GM21367 (cell line): ENCODE measurements at regions not wholly inside any gene's neighbourhood (a gene's known extent, or its start where the extent isn't known, plus 50 kb on each side); places are given as distances from the start of the nearest gene placed in this dataset.

ENCODE experiments used
- ATAC-seq: cut with Tn5 transposase; IDR thresholded peaks from one replicate; pipeline ENCODE4 v1.9.1; 2021; ENCODE audit not compliant: unreplicated experiment

DNA sequence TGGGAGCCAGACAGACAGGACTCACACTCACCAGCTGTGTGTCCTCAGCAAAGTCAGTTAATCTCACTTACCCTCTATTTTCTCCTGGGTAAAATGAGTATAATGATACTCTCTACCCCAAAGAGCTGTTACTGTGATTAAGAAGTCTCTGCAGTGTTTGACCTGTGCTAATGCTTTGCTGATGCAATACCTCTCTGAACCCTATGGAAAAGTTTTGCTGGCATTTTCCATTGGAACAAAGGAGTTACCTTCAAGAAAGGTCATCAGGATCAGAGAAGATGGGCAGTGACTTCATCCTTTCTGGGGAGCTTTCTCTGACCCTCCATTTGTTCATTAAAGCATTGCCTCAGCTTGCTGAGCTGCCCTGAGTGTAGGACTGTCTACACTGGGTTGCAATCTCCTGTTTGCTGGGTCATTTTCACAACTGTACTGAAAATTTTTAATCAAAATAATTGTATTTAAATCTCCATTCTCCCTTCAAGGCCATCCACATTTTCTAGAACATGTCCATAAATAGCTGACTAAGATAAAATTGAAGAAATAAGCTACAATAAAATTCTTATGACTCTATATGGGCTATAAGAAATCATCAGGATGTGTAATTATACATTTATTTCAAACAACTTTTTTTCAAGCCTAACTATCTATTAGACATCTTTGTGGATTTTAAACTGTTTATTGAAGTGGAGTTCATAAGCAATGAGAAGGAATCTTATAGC is 272.8 kb upstream of the CPEB2 start:
- no peak for ATAC-seq

- ATAC-seq = no peak
Measured at GRCh38 chr4:14742054-14742453, 260.2 kb upstream of the CPEB2 start.

DNA sequence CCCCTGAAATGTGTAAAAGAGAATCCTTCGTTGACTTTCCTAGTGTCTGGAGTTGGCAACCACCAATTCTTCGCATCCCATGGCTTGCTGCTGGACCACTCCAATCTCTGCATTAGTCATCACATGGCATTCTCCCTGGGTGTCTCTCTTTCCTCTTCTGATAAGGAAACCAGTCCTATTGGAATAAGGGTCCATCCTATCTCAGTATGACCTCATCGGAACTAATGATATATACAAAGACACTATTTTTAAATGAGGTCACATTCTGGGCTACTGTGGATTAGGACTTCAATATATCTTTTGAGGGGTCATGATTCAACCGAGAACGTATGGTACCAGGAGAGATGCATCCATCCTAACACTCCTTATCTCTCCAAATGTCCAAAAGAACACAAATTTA is 259.1 kb upstream of the CPEB2 start:
- no peak for ATAC-seq

- ATAC-seq = no peak
Measured at GRCh38 chr4:14743601-14744000, 258.7 kb upstream of the CPEB2 start.

DNA sequence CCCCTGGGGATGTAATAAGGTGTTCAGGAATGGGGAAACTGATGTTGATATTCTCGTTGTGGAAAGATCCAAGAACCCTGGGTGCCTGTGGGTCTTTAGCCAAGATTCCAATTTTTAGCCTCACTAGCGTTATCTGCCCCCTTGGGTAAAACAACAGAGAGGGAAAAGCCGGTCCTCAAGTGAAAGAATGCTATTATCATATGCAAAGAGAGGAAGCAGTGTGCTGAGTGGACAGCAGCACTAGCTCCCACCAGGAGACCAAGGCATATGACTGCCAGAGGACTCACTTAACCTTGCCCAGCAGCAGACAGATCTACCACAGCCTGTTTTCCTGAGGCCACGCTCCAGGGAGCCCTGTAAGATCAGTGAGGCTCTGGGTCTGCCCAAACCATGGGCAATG is 257.9 kb upstream of the CPEB2 start:
- ATAC-seq = no peak

DNA sequence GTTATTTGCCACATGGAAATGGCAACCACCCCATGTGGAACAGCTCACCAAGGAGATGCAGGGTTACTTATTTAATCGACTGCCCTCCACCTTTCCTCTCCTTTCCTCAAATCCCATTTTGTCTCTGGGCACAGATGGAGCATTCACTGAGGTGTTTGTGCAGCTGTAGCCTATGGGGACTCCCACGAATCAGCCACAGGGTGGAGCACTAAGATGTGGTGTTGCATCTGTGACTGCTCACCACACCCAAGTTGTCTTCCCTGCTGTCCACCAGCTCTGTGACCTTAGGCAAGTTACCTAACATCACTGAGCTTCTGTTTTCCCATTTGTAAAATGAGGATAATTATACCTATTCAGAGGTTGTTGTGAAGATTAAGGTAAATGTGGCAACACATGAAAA is 252.4 kb upstream of the CPEB2 start:
- ATAC-seq = no peak

- ATAC-seq = no peak
Measured at GRCh38 chr4:14752341-14753046, 249.8 kb upstream of the CPEB2 start.

GRCh38 chr4:14767142-14767541 is 235.1 kb upstream of the CPEB2 start:
- peak; percentile 64 for ATAC-seq

DNA sequence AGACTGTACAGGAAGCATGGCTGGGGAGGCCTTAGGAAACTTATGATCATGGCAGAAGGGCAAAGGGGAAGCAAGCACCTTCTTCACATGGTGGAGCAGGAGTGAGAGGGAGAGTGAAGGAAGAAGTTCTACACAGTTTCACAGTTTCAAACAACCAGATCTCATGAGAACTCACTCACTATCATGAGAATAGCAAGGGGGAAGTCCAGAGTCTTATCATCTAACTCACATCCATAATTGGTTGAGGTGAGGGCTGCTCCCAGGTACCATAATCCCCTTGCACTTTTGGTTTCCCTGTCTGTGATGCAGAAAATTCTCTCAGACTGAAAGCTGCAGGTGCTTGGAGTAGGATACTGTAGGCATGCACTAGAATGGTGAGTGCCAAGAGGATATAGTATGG is 233.8 kb upstream of the CPEB2 start:
- ATAC-seq = no peak

DNA sequence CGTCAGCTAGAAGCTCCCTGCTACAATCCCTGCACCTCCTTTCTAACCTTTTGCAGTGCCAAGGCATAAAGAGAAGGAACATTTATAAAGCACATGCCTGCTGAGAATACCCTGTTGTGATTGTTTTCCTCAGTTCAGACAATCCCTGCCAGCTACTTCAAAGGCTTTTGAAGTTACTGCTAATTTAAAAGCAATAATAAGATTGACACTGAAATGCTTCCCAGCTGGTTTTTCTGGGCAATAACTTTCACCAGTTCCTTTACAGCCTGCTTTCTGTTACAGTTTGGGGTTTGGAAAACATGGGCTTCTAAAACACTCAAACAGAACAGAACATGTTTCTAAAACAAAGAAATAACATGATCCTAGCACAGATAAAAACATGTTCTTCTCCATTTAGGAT is 232.3 kb upstream of the CPEB2 start:
- ATAC-seq = no peak

DNA sequence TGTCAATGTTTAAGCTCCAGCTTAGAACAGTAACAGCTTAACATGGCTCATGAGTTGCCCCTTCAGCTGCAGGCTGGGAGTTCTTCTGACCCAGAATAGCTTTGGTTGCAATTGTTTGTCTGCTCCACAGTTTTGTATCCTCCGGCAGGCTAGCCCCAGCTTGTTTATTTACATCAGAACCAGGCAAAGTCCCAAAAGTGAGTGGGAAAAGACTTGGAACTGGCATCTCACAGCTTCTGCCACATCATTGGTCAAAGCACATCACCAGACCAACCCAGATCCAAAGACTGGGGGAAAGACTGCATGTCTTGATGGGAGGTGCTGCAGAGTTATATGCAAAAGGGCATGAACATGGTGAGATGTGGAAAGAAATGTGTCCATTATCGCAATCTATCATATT is 231.2 kb upstream of the CPEB2 start:
- ATAC-seq = no peak

GRCh38 chr4:14771504-14772175 is 230.6 kb upstream of the CPEB2 start:
- no peak for ATAC-seq

GRCh38 chr4:14772388-14772787 is 229.9 kb upstream of the CPEB2 start:
- ATAC-seq = no peak

DNA sequence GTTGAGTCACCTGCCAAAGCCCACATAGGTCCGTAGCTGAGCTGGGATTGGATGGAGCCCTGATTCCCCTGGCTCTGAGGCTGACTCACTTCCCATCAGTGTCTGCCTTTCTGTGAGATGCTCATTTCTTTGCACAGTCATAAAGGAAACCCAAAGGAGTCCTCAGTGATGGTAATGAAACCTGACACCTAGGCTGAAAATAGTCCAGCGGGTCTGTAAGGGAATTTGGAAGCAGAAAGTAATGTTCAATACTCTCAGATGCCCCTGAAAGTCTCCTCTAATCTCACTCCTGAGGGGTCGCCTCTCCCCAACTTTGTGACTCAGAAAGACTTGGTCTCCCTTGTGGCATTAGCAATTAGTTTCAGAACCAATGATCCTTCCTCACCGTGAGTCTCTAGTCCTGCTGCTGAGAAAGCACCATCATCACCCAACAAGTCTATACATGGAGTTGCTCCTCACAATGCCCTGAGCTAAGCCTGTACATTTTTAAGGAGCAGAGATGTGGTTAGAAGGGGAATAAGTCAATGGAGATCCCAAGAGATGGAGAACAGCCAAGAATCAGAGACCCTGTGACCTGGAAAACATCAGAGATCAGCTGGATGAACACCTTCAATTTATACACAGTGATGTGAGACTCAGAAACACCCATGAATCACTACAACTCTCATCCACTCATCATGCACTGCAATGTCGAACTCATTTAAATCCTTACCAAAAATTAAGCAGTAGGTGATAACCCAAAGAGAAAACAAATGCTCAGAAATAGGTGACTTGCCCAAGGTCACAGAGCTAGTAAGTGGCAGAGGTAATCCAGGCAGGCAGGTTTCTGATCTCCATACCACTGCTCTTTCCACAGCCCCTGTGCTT is 219.0 kb upstream of the CPEB2 start:
- ATAC-seq = peak; percentile 89

- ATAC-seq = no peak
Measured at GRCh38 chr4:14787221-14787620, 215.1 kb upstream of the CPEB2 start.

DNA sequence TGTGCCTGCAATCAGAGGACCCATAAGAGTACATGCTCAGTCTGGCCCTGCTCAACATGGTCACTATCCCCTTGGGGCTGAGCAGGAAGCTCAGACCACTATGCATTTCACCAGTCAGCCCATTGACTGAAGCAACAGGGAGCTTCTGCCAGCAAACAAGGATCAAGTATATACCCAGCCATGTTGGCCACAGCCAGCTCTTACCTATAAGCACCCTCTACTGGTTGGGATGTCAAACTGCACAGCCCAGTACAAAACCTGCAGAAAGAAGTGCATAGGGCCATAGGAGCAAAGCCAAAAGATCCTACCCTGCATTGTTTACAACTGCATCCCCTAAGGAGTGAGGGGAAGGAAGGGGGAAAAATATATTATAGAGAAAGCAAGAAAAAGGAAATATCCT is 214.4 kb upstream of the CPEB2 start:
- ATAC-seq = no peak

DNA sequence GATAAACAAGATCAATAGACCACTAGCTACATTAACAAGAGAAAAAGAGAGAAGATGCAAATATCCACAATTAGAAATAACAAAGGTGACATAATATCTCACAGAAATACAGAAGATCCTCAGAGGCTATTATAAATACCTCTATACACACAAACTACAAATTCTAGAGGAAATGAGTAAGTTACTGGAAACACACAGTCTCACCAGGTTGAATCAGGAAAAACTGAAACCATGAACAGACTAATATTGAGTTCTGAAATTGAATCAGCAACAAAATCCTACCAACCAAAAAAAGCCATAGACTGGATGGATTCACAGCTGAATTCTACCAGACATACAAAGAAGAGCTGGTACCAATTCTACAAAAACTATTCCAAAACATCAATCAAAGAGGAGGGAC is 211.8 kb upstream of the CPEB2 start:
- ATAC-seq = no peak

DNA sequence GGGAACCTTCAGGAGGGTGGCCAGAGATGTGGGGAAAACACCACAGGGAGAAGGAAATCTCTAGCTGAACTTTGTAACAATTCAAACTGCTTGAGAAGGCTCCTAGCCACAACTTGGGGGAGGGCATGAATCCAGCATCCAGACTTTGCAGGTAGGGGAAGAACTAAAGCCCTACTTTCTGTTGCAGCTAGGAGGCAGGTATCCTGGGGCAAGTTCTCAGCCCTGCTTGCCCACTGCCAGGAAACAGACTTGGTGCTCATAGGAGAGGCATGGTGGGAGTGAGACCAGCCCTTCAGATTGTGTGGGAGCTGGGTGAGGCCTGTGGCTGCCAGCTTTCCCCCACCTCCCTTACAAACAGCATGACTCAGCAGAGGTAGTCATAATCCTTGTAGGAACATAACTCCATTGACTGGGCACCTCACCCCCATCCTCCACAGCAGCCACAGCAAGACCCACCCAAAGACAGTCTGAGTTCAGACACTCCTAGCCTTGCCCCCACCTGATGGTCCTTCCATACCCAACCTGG is 209.5 kb upstream of the CPEB2 start:
- no peak for ATAC-seq

DNA sequence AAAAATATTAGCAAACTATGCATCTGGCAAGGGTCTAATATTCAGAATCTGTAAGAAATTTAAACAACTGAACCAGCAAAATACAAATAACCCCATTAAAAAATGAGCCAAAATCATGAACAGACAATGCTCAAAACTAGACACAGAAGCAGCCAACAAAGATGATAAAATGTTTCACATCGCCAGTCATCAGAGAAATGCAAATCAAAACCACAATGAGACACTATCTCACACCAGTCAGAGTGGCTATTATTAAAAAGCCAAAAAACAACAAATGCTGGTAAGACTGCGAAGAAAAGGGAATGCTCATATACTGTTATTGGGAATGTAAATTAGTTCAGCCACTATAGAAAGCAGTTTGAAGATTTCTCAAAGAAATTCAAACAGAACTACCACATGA is 201.3 kb upstream of the CPEB2 start:
- no peak for ATAC-seq

GRCh38 chr4:14802596-14802995 is 199.7 kb upstream of the CPEB2 start:
- no peak for ATAC-seq

GRCh38 chr4:14807856-14808255 is 194.4 kb upstream of the CPEB2 start:
- no peak for ATAC-seq
